Upper lobe of left lung (tissue), 6 donors: ENCODE measurements at regions not wholly inside any gene's neighbourhood (a gene's known extent, or its start where the extent isn't known, plus 50 kb on each side); places are given as distances from the start of the nearest gene placed in this dataset.
A peak's percentile ranks its signal among the peaks of the same experiment; 100 is the strongest.

Source experiments
- ATAC-seq, 2 donors: fragments of 200-7000 bp; cut with Tn5 transposase; one replicate each; pipeline ENCODE4 v1.9.1; 2022; ENCODE audit warnings: mild to moderate bottlenecking in 2 of 2, moderate library complexity in 2 of 2; ENCODE audit not compliant: low FRiP score in 2 of 2
- DNase-seq, 2 donors: peaks; one replicate each; pipeline ENCODE4 v3.0.0-alpha.2; 2019 to 2020
- H3K27ac ChIP-seq, 4 donors: fragments of 200-600 bp; sonication (generic); one replicate each; pipeline ENCODE4 v1.5.1; 2016 to 2019
- H3K27me3 ChIP-seq, 4 donors: fragments of 200-600 bp; sonication (generic); one replicate each; pipeline ENCODE4 v1.5.1; 2017 to 2019
- H3K36me3 ChIP-seq, 4 donors: fragments of 200-600 bp; sonication (generic); one replicate each; pipeline ENCODE4 v1.5.1; 2016 to 2019
- H3K4me1 ChIP-seq, 4 donors: fragments of 200-600 bp; sonication (generic); one replicate each; pipeline ENCODE4 v1.5.1; 2018 to 2019
- H3K4me3 ChIP-seq, 4 donors: fragments of 200-600 bp; sonication (generic); one replicate each; pipeline ENCODE4 v1.5.1; 2017 to 2019; ENCODE audit warnings: mild to moderate bottlenecking in 2 of 4, moderate library complexity in 1 of 4
- H3K9me3 ChIP-seq, 4 donors: fragments of 200-600 bp; sonication (generic); one replicate each; pipeline ENCODE4 v1.5.1; 2018 to 2019
- EP300 ChIP-seq, 4 donors: sonication (generic); formaldehyde crosslinking; IDR thresholded peaks; one replicate each; pipeline ENCODE4 v1.5.1; 2017; ENCODE audit warnings: antibody characterized with exemption in 4 of 4, control low read depth in 2 of 4
- POLR2A ChIP-seq, 4 donors: fragments of 450-650 bp; IDR thresholded peaks; one replicate each; pipeline ENCODE4 v1.5.1; 2016 to 2017; ENCODE audit warnings: antibody characterized with exemption in 4 of 4, mild to moderate bottlenecking in 2 of 4
- POLR2AphosphoS5 ChIP-seq, 2 donors: sonication (generic); formaldehyde crosslinking; IDR thresholded peaks; one replicate each; pipeline ENCODE4 v1.5.1; 2017; ENCODE audit warnings: antibody characterized with exemption in 2 of 2
- WGBS, 2 donors: methylation state at CpG; one replicate each; pipeline ENCODE4 v1.1.5; 2017 to 2018; 5-methylcytosine and 5-hydroxymethylcytosine counted together
- TF ChIP-seq, protein P1 (sequence below), 6 experiments: fragments of 450-650 bp in 4 of 6; fragments of 200-600 bp in 2 of 6; sonication (generic) in 2 of 6; IDR thresholded peaks; one replicate each; pipeline ENCODE4 v1.5.1; 2016 to 2019; ENCODE audit warnings: antibody characterized with exemption in 6 of 6
- donor health status: DM: no; HTN: no; CAD: no; lungs with moderate emphysema.
- donor health status: DM: no; HTN: yes; CAD: no; lungs with severe emphysema.

DNA sequence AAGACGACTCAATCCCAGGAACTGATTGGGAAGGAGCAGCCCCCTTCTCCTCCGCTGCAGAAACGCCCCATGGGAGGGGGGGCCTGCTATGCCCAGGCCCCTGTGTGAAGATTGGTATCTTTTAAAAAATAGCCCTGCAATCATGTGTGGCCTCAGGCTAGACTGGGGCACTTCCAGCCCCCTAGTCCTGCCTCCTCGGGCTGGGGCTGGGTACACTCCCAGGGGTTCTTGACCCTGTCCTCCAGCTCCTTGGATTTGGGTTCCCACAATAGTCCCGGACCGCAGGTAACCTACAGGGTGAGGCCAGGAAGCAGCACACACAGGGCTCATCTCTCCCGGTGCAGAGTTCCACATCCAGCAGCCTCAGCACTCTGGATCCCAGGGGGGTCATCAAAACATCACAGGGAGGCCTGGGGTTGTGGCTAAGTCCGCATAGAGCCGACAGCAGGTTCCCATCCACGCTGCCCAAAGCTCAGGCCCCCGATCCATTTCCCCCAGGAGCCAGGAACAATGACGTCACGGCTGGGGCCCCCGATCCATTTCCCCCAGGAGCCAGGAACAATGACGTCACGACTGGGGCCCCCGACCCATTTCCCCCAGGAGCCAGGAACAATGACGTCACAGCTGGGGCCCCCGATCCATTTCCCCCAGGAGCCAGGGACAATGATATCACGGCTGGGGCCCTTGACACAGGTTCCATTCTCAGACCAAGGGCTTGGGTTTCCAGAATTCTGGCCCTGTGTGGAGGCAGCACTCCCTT, 202.4 kb downstream of the IRF8 start:
- 56 to 70% methylated on average over 16 to 17 of the region's 20 CpGs for WGBS, 2 donors
- peak in 1 of 2 donors; percentile 11 for DNase-seq

DNA sequence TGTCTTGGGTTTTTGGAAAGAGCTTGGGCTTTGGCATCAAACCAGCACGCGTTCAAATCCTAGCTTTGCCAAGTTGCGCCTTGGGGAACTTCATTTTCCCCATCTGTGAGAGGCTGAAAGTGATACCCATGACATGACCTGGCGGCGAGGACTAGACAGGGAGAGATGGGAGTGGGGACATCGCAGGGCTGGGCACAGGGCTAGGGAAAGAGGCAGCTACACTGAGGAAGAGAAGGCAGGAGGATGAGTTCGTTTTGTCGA, 202.9 kb downstream of the IRF8 start:
- no peak for DNase-seq
- no peak for ATAC-seq
- Histone ChIP-seq H3K27ac (no peak overlapping the region), H3K4me3 (no peak overlapping the region), H3K27me3 (no peaks in the 10 kb centered on the region), H3K4me1 (peaks cover 0 to 5% (median 0%) of the 10 kb centered on the region in 4 donors), H3K9me3 (no peaks in the 10 kb centered on the region), H3K36me3 (no peaks in the 10 kb centered on the region)
- TF ChIP-seq POLR2AphosphoS5 (IDR thresholded peaks at IDR 0.05) (no peak), EP300 (IDR thresholded peaks at IDR 0.05) (no peak), POLR2A (IDR thresholded peaks at IDR 0.05) (no peak)
- TF ChIP-seq, protein P1, sequence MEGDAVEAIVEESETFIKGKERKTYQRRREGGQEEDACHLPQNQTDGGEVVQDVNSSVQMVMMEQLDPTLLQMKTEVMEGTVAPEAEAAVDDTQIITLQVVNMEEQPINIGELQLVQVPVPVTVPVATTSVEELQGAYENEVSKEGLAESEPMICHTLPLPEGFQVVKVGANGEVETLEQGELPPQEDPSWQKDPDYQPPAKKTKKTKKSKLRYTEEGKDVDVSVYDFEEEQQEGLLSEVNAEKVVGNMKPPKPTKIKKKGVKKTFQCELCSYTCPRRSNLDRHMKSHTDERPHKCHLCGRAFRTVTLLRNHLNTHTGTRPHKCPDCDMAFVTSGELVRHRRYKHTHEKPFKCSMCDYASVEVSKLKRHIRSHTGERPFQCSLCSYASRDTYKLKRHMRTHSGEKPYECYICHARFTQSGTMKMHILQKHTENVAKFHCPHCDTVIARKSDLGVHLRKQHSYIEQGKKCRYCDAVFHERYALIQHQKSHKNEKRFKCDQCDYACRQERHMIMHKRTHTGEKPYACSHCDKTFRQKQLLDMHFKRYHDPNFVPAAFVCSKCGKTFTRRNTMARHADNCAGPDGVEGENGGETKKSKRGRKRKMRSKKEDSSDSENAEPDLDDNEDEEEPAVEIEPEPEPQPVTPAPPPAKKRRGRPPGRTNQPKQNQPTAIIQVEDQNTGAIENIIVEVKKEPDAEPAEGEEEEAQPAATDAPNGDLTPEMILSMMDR (IDR thresholded peaks at IDR 0.05), result no peak
- 85 to 86% methylated on average over 8 of the region's 8 CpGs for WGBS, 2 donors

More for the DNA sequence above, 202.4 kb downstream of the IRF8 start:
- TF ChIP-seq POLR2AphosphoS5 (IDR thresholded peaks at IDR 0.05), result no peak
- TF ChIP-seq, protein P1 (IDR thresholded peaks at IDR 0.05), result no peak
- TF ChIP-seq POLR2A (IDR thresholded peaks at IDR 0.05), result no peak
- TF ChIP-seq EP300 (IDR thresholded peaks at IDR 0.05), result no peak
- Histone ChIP-seq H3K9me3 (no peaks in the 10 kb centered on the region), H3K36me3 (no peaks in the 10 kb centered on the region), H3K4me1 (peaks cover 0 to 5% (median 0%) of the 10 kb centered on the region in 4 donors), H3K4me3 (no peak overlapping the region), H3K27ac (peak overlapping the region in 1 of 4 donors; percentile 25), H3K27me3 (no peaks in the 10 kb centered on the region)
- no peak for ATAC-seq

- H3K36me3 ChIP-seq, result no peaks in the 10 kb centered on the region
- DNase-seq (no peak), ATAC-seq (no peak)
- peaks cover 0 to 5% (median 0%) of the 10 kb centered on the region in 4 donors for H3K4me1 ChIP-seq
- H3K27me3 ChIP-seq, result no peaks in the 10 kb centered on the region
- no peaks in the 10 kb centered on the region for H3K9me3 ChIP-seq
- no peak overlapping the region for H3K27ac ChIP-seq
- whole genome bisulfite sequencing, 2 donors, result 93 to 94% methylated on average over 3 of the region's 3 CpGs
- no peak for TF ChIP-seq POLR2AphosphoS5 (IDR thresholded peaks at IDR 0.05)
- TF ChIP-seq, protein P1 (IDR thresholded peaks at IDR 0.05), result no peak
- no peak for TF ChIP-seq POLR2A (IDR thresholded peaks at IDR 0.05)
- TF ChIP-seq EP300 (IDR thresholded peaks at IDR 0.05), result no peak
- no peak overlapping the region for H3K4me3 ChIP-seq
Measured at GRCh38 chr16:86103320-86103719, 204.4 kb downstream of the IRF8 start.

- Histone ChIP-seq H3K9me3 (no peaks in the 10 kb centered on the region), H3K4me1 (peaks cover 0 to 5% (median 0%) of the 10 kb centered on the region in 4 donors), H3K36me3 (no peaks in the 10 kb centered on the region), H3K27me3 (no peaks in the 10 kb centered on the region), H3K4me3 (no peak overlapping the region), H3K27ac (no peak overlapping the region)
- 68 to 71% methylated on average over 6 of the region's 6 CpGs for WGBS, 2 donors
- TF ChIP-seq, protein P1 (IDR thresholded peaks at IDR 0.05), result no peak
- no peak for TF ChIP-seq POLR2A (IDR thresholded peaks at IDR 0.05)
- TF ChIP-seq EP300 (IDR thresholded peaks at IDR 0.05), result no peak
- ATAC-seq, result no peak
- DNase-seq, result no peak
Measured at GRCh38 chr16:86104537-86105048, 205.6 kb downstream of the IRF8 start.
